ENCODE measurements at regions not wholly inside any gene's neighbourhood (a gene's known extent, or its start where the extent isn't known, plus 50 kb on each side); places are given as distances from the start of the nearest gene placed in this dataset.

GRCh38 chr7:110609336-110609735 lies 481.6 kb upstream of the LRRN3 start:
- DNase-seq = no peak

GRCh38 chr7:110612680-110613079 lies 478.2 kb upstream of the LRRN3 start:
- DNase-seq = no peak
